NAMALWA (cell line): ENCODE measurements at regions not wholly inside any gene's neighbourhood (a gene's known extent, or its start where the extent isn't known, plus 50 kb on each side); places are given as distances from the start of the nearest gene placed in this dataset.
"Not testable (repeated sequence)": the region's sequence is repeated elsewhere in the genome, so short reads cannot be mapped to it uniquely, and the experiment has no call there.

Experiments
- DNase-seq: peaks from one replicate; pipeline ENCODE4 v3.0.0-alpha.2; 2015; ENCODE audit warnings: low spot score

DNA sequence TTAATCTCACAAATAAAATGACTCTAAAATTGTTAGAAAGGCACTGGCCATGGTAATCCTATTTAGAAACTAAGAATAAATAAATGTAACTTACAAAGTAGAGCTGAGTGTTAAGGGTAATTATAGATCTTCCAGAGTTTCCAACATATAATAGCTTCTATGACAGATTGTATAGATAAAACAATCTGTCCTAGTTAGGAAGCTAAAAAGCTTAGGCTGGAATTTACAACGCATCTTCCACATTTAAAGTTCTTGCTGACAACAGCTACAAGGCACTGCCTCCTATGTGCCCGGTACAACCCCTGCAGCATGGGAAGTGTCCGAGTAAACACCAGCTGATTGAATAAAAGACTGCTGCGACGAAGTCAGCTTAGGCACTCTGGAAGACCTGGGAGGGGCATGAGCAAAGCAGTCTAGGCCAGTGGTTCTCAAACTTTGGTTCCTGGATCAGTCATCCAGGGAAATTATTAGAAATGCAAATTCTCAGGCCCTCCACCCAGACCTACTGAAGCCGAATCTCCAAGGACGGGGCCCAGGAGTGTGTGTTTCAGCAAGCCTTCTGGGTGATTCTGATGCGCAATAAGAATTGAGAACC is 635.6 kb upstream of the TBX3 start:
- DNase-seq = no peak

DNA sequence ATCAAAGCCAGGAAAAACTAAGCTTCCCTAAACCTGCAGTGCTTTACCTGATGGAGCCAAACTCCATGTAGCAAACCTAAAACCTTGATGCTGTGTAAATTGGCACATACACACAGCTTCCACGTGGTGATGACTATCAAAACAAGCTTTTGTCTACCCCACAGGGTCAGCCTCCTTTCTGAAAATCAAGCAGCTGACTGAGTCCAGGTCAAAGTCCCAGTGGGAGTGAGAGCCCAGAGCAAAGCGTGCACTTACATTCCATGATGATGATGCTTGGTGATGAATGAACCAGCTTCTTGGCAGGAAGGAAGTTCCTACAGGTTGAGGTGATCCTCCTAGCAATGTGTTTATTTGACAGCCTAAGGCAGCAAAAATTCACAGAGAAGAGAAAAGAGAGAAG is 630.0 kb upstream of the TBX3 start:
- DNase-seq = no peak

DNA sequence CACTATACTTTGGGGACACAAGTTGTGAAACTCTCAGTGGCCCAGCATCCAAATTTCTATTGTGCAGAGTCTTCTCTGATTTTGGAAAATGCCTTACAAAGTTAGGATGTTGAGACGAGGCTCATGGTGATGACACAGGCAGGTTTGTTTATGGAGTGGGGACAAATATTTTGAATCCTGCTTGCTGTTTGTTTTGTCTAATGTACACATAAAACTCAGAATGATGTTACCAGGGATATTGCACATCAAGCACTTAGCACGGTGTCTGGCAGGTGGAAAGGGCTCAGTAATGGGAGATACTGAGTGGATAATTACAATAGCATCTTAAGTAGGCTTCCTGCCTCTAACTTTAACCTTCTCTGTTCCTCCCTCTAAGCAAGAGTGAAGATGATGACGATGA is 628.9 kb upstream of the TBX3 start:
- no peak for DNase-seq

DNA sequence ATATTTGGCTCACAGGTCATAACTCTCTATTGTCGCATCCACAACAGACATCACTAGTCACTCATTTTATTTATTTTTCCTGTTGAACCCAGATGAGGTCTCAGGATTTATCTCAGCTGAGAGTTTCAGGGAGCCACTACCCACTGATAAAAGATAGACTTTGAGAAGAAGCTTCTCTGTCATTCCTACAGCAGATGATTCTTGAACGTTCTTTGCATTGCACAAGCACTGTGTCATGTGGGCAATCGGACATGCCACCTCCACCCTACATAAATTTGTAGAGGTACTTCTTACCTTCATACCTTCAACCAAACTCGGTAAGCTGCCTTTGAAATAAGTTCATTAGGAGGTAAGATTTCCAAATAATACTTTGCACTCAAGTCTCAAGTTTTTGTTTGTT is 627.9 kb upstream of the TBX3 start:
- DNase-seq = no peak

DNA sequence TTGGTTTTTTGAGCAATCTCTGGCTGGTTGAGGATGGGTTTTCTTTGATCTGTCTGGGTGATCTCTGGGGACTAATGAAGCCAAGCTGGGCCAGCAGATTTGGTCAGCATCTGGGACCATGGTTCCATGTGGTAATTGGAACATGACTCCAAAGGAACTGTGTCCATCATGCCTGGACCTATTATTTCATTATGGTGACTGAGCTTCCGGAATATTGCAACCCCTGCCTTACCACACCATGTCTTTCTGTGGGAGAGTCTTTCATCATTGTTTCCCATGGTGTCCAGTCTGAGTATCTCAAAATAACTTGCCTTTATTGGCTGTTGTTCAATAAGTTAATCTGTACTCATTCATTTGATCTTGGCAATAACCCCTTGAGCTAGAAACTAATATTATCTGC is 624.9 kb upstream of the TBX3 start:
- no peak for DNase-seq

DNA sequence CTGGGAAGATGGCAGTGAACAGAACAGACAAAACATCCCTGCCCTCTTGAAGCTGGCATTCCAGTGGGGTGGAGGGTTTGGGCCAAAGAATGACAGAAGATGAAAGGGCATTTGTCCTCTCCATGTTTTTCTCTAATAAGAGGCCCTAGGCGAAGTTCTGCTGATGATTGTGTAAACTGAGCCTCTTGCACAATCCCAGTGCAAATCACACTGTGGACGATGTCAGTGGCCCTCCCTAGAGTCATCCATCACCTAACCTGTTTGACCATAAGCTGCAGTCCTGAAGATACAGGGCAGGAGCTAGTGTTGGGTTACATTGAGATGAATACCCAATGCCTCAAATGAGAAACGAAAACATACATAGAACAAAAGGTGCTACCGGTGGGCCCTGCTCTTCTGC is 622.4 kb upstream of the TBX3 start:
- no peak for DNase-seq

DNA sequence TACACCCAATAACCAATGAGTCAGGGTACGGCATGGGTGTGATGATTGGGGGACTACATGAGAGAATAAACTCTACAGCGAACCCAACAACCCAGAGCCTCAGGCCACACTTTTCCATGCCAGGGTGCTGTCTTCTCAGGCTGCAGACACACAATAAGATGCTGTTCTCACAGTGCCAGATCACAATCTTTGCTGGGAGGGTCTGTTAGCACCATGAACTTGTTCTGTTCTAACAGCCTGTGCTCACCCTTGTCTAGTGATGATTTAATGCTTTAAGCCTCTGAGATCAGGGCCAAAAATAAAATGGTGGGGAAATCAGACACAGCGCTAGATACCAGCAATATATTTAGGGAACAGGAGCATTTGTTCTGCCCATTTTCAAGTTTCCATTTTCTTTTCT is 621.9 kb upstream of the TBX3 start:
- DNase-seq = no peak

DNA sequence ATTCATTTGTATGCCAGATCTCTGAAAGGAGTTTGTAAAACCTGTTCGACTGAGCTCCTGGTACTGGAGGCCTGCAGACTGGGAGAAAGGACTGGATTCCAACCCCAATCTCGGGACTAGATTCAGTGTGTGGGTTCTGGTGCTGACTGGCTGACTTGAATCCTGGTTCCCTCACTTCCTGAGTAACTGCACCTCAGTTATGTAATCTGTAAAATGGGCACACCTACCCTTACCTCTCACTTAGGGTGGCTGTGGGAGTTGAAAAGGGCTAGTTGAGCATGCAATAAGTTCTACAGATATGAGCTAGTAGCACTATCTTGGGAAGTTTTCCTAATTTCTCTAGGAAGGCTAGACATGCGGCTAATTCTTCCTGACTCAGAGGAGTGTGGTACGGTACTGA is 621.3 kb upstream of the TBX3 start:
- no peak for DNase-seq

DNA sequence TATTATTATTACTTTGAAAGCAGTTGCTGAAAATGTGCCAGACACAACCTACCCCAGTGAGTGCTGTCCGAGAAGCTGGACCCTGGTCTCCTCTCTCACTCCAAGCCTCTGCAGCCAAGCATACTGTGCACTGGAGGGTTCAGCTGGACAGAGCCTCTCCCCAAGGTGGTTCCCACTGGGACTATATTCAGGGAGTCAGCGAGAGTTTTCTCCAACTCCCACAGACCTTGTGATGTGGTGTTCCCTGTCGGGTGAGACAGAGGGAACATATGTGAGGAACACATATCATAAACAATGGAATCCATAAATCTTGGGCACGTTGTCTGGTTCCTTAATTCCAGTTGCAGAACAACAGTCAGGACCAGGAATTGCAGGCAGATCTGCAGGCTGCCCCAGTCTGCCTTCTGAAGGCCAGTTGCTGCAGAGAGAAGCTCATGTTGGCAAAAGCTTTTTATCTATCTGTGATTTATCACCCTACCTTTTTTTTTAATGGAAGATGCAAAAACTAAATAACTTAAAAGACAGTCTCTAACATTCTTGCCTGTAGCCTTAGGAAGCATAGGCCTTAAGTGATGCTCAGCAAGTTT is 619.8 kb upstream of the TBX3 start:
- no peak for DNase-seq

DNA sequence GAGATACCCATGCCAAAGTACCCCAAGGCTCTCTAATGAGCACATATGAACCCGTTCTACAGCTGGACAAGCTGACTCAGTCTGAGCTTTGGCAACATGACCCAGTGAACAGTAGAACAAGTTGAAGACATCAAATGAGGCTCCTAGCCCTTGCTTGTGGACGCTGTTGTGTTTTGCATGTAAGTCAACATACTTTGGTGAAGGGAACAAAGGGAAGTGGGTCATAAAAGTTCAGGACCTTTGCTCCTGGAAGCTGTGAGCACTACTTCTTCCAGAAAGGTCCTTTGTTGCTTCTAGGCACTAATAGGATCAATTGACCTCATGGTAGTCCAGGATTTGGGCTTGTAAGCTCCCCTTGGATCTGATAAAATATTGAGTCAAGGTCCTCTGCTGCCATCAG is 613.5 kb upstream of the TBX3 start:
- DNase-seq = no peak

DNA sequence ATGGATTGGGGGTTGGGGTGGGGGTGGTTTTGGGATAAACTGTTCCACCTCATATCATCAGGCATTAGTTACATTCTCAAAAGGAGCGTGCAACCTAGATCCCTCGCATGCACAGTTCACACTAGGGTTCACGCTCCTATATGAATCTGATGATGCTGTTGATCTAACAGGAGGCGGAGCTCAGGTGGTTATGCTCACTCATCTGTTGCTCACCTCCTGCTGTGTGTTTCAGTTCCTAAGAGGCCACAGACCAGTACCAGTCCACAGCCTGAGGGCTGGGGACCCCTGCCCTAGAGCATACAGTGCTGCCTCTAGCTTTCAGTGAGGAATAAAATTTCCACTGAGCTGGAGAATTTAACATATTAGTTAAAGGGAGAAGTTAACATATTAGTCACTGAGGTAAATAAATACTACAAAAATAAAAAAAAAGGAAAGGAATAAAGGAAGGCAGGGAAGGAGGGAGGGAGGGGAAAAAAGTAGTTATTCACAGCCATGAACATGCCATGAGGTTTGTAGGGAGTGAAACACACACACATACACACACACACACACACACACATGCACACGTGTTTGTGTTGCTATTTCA is 612.7 kb upstream of the TBX3 start:
- DNase-seq = no peak

DNA sequence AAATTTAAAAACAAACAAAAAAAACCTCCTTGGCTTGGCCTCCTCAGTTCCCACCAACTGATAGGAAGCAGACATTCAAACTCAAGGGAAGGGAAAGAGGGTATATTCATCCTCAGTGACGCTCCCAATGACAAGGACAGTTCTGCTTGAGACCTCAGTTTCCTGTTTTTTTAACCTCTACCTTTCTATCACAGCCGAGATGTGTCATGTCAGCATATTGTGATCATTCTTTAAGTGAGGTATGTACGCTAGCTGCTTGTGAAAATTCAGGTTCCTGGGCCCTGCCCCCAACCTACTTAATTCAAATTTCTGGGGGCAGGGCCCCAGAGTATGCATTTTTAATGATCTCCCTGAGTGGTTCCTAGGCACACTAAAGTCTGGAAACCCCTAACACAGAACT is 611.9 kb upstream of the TBX3 start:
- DNase-seq = no peak

DNA sequence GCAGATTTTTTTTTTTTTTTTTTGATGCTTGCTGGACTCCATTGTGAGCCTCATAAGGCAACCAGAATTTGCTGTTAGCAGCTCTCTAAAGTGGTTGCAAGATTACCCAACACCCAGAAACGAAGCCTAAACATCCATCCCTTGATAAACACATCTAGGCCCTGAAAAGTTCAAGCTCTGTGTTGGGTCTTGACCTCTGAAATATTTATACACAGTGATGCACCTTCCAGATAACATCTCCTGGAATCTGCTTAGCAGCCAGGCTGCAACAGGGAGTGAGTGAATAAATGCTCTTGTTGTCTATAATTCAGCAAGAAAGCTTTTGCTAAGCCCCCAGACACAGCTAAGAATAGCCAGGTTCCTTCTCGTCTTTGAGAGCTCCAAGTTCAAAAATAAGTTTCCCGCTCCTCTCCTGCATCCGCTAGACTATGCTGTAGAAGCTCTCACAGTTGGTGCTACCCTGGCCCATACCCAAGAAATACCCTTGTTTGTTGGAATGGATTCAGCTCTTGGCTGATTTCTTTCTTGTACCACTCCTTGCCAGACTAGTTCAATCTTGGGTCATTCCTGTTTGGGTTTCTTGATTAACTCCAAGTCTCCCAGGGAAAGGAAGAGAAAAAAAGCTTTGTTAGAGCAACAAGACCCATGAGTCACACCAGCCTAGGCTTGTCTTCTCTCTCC is 610.6 kb upstream of the TBX3 start:
- no peak for DNase-seq

DNA sequence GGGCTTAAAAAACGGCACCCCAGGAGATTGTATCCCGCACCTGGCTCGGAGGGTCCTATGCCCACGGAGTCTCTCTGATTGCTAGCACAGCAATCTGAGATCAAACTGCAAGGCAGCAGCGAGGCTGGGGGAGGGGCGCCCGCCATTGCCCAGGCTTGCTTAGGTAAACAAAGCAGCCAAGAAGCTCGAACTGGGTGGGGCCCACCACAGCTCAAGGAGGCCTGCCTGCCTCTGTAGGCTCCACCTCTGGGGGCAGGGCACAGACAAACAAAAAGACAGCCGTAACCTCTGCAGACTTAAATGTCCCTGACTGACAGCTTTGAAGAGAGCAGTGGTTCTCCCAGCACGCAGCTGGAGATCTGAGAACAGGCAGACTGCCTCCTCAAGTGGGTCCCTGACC is 601.5 kb upstream of the TBX3 start:
- DNase-seq = not testable (repeated sequence)

DNA sequence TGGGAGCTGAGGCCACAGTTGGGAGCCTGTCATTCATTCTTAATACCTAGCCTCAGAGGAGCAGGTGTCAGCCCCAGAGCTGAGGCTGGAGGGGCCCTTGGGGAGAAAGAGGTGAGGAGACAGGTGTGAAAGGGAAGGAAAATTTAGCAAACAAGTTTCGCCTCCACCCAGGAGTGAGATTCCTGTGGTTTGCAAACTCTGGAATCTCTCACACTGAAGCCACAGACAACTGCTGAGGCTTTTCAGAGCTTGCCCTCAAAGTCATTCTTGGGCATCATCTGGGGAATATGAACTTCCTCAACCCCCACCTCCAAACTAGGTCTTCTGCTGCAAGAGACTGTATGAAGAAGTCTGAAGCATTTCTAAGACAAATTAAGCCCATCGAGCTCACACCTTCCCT is 589.5 kb upstream of the TBX3 start:
- no peak for DNase-seq

DNA sequence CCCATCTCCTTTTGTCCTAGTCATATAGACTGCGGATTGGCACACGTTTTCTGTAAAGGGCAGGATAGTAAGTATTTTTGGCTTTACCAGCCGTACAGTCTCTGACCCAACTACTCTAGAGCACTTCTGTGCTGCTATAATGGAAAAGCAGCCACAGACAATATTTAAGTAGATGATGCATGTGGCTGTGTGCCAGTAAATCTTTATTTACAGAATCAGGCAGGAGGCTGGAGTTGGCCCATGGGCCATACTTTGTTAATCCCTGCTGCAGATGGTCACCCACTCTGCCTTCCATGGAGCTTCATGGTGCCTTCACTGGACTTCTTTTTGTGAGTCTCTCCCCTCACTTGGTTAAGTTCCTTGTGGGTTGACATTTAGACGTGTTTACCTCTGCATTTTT is 584.5 kb upstream of the TBX3 start:
- no peak for DNase-seq

DNA sequence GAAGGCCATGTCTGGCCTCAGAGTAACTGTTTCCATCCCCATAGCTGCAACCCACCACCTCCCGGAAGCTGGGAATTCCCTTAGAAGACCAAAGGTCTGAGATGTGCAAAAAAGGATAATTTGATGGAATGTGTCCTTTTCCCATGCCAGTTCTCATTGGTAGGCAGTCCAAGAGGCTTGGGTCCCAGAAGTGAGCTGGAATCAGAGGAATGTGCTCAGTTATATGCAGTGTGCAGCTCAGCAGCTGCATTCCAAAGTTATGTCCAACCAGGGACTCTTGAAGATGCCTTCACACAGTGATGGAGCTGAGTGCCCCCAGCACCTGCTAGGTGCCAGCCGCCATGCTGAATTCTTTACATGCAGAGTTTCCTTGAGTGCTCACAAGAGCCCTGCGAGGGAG is 583.9 kb upstream of the TBX3 start:
- DNase-seq = no peak

DNA sequence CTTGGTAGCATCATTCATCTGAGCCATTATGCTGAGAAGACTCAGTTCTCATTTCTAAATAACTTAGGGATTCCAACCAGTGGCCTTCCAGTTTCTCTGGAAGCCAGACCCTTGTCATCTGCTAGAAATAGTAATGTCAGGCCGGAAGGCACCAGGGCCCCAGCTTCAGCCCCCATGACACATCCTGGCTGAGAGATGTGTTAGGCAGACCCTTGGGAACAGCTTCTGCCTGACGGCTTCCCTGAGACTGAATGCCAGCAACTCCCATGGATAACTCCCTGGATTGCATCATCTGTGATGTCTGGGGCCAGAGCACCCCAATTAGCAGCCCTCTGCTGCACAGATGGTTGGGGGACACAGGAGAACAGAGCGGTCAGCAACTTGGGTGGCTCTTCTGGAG is 583.5 kb upstream of the TBX3 start:
- no peak for DNase-seq

DNA sequence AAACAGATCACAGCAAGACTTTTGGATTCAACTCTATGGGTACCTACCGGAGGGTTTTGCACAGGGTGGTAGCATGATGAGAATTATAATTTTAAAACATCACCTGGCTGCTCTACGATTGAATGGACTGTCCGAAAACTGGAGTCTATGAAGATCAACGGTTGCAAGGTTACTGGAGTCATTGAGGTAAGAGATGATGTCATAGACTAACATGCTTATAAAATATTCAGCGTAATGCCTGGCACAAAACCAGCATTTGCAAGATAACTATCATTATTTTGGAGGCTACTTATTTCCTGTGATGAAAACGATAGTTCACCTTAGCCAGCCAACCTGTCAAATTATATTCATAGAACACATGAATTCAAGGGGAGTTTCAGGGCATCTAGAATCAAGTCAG is 580.6 kb upstream of the TBX3 start:
- DNase-seq = no peak

DNA sequence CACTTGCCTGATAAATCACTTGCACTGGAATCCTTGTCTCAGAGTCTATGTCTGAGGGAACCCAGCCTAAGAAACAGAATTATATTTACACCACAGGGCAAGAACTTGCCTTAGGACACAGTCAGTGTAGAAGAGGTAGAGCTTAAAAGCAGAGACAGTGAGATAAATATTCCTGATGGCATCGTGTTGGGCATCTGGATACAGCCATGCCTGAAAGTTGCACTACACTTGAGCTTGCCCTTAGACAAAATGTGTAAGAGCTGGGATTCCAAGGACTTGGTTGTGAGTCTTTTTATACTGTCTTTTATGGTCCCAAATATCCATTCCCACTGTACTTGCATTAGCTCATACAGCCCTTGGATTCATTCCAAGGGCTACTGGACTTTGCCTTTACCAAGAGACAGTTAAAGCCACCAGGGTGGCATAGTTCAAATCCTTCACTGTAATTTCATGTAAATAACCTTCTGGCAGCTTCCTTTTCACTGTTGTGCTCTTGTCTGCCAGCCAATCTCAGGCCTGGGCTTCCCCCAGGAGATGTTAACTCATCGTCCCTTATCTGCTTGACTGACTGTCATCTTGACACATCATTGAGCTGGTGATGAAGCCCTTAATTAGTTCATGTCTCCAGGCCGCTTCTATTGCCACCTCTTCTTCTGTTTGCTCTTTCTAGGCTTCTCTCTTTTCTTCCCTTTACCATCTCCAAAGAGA is 577.9 kb upstream of the TBX3 start:
- no peak for DNase-seq

DNA sequence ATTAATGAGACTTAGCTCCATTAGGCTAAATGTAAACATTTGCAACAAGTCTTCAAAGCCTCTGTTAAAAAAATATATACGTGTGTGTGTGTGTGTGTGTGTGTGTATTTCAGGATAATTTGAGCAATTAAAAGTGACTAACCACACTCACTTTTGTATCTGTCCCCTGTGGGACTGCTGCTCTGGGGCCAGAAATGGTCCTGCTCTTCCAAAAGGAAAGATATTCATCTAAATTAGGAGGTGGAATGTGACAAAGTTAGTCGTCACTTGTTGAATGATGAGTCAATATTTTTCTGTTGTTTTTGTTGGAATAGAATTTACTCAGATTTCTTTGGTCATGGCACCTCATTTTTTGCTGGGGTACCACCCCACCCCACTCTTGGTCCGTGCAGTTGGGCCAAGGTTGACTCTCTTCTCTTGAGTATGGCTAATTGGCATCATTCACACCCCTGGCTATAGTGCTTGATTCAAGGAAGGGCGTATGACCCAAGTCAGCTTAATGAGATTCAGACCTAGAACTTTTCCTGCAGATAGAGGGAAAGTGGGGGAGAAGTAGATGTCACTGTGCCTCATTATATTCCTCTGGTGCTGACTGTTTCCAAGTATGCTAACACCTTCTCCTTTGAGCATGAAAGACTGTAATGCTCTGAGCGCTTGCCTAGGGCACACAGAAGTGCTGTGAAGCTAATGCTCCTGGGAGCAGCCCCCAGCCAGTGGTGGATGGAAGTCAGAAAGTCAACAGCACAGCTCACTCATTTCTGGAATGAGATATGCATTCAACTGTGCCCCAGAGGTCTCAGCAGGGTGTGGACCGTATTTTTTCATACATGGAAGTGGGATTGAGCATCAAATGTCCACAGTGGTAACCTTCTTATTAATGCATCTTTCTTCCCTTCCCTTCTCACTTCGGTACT is 577.0 kb upstream of the TBX3 start:
- no peak for DNase-seq
